HEK293 (cell line): ENCODE measurements at regions not wholly inside any gene's neighbourhood (a gene's known extent, or its start where the extent isn't known, plus 50 kb on each side); places are given as distances from the start of the nearest gene placed in this dataset.

Experiments
- REST ChIP-seq: fragments of 450-650 bp; formaldehyde crosslinking; IDR thresholded peaks from 2 replicates; pipeline ENCODE4 v1.5.1; 2016; ENCODE audit warnings: missing biosample characterization, missing genetic modification characterization
- ZNF341 ChIP-seq: fragments of 450-650 bp; formaldehyde crosslinking; IDR thresholded peaks from 2 replicates; pipeline ENCODE4; 2016; ENCODE audit warnings: low read depth, missing biosample characterization, missing genetic modification characterization

DNA sequence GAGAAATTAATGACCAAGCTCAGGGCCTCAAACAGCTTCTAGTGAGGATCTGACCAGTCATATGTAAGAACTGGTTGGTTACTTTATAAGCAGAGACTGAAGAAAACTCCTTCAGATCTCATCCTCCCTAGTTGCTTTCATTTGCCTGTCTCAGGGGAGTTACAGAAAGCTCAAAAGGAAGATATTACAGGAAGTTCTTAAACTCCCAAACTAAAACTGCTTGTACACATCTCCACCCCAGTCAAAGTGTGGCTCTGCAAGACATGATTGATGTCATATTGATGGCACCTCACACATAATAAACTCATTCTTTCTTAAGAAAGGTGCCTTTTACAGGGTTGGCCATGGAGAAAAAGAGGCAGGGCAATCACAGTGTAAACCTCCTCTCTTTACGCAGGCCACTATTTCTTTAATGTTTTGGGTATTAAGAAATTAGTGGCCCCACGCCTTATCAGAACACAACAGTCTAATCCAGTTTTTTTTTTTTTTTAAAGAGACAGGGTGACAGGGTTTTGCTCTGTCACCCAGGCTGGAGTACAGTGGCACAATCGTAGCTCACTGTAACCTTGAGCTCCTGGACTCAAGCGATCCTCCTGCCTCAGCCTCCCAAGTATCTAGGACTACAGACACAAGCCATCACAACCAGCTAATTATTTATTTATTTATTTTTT lies 62.6 kb upstream of the STK17B start:
- TF ChIP-seq ZNF341 (tag by site-specific recombination) (no peak), REST (tag by site-specific recombination) (no peak)
